Breast epithelium (tissue), 3 donors: ENCODE measurements at regions not wholly inside any gene's neighbourhood (a gene's known extent, or its start where the extent isn't known, plus 50 kb on each side); places are given as distances from the start of the nearest gene placed in this dataset.

ENCODE experiments used
- CTCF ChIP-seq, 3 donors: fragments of 450-650 bp; IDR thresholded peaks; one replicate each; pipeline ENCODE4 v1.5.1; 2016 to 2017; ENCODE audit warnings: antibody characterized with exemption in 3 of 3, mild to moderate bottlenecking in 3 of 3, moderate library complexity in 3 of 3
- POLR2A ChIP-seq: fragments of 450-650 bp; IDR thresholded peaks from one replicate; pipeline ENCODE4 v1.6.1; 2016; ENCODE audit warnings: antibody characterized with exemption, mild to moderate bottlenecking, moderate library complexity

GRCh38 chr2:21441442-21441841 lies 317.7 kb downstream of the TDRD15 start:
- TF ChIP-seq CTCF (IDR thresholded peaks at IDR 0.05): no peak
- TF ChIP-seq POLR2A: no peak
